GM18873 (cell line): ENCODE measurements at regions not wholly inside any gene's neighbourhood (a gene's known extent, or its start where the extent isn't known, plus 50 kb on each side); places are given as distances from the start of the nearest gene placed in this dataset.

ENCODE experiments used
- ATAC-seq: cut with Tn5 transposase; IDR thresholded peaks from one replicate; pipeline ENCODE4 v1.9.1; 2021; ENCODE audit warnings: mild to moderate bottlenecking, moderate library complexity, moderate number of reproducible peaks; ENCODE audit not compliant: unreplicated experiment, low FRiP score

DNA sequence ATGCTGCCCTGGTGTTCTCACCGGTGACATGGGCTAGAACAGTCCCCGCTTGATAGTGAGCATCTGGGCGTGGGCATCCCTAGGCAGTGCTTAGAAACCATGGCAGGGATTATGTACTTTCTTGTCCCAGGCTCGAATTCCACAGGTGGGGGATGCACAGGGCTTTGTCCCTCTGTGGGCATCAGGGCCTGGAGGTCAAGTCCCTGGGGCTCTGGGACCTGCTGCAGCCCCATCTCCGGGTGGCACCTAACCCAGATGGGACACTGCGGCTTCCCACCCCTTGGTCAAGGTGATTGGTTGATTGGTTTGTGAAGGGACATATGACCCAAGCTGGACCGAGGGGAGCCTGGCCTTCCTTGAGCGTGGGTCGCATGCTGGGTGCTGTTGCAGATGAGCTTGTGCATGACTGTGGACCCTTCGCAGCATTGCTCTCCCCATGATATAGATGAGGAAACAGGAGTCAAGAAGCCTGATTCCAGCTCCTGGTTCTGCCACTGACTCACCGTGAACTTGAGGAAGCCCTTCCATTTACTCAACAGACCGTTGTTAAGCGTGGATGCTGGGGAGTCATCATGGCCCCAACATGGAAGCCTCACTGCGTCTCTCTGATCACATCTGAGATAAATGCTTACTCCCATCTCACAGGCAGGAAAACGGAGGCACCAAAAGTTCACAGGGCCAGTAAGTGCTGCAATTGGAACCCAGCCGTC, 64.0 kb upstream of the RUNX3 start:
- ATAC-seq = no peak

DNA sequence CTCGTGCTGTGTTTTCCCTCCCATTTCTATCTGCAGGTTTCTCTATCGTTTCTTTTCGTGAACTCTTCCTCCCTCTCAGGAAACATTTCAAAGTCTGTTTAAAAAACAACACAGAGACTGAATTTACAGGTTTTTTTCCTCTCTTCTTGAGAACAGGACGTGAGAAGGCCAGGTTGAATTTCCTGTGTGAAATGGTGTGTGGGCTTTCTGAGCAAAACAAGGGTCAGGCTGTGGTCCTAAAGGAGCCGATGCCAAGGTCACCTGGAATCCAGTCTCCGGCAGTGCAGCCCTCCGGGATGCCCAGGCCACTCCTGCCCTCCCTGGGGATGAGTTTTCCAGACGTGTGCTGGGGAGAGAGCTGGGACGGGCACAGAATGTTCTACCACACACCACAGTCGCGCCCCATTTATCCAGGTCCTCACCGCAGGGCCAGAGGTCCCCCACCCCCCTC, 62.7 kb upstream of the RUNX3 start:
- ATAC-seq = no peak

DNA sequence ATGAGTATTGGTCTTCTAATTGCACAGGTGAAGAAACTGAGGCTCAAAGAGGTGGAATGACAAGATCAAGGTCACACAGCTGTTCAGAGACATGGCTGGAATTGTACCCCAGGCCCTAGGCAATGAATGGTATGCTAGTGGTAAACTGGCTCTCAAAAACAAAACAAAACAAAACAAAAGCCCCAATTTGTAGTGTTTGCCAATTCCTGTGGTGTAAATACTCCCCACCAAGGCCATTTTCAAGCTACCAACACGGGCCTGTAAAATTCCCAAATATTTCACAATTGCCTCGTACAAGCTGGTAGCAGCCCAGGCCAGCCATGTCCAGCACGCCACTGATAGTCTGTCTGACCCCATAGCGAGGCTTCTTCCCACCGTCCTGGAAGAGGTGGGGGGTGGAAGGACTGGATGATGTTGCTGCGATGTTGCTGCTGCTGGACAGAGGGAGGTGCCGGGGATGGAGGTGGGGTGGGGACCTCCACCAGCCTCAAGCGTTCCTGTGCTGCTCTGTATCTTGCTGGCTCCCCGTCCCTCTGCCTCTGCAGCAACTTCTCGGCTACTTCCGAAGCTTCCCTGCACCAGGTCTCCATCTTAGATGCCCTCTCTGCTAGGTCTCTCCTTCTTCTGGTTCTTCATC, 62.2 kb upstream of the RUNX3 start:
- ATAC-seq = no peak

DNA sequence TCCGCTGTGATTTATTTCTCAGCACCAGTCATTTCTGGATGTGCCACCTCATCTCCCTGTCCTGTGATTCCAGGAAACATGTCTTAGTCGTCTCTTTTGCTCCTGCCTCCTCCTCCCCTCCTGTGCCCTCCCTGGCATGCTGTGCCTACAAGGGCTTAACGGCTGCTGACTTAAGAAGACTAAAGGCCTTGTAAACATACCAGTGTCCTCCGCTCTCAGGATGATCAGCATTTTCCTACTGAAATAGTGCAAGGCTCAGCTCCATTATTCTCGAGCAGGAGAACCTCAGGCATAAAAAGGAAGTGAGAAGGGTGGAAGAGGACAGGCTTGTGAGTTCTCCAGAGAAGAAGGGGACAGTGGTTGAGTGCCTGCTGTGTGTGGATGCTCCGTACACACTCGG, 61.6 kb upstream of the RUNX3 start:
- ATAC-seq = no peak

DNA sequence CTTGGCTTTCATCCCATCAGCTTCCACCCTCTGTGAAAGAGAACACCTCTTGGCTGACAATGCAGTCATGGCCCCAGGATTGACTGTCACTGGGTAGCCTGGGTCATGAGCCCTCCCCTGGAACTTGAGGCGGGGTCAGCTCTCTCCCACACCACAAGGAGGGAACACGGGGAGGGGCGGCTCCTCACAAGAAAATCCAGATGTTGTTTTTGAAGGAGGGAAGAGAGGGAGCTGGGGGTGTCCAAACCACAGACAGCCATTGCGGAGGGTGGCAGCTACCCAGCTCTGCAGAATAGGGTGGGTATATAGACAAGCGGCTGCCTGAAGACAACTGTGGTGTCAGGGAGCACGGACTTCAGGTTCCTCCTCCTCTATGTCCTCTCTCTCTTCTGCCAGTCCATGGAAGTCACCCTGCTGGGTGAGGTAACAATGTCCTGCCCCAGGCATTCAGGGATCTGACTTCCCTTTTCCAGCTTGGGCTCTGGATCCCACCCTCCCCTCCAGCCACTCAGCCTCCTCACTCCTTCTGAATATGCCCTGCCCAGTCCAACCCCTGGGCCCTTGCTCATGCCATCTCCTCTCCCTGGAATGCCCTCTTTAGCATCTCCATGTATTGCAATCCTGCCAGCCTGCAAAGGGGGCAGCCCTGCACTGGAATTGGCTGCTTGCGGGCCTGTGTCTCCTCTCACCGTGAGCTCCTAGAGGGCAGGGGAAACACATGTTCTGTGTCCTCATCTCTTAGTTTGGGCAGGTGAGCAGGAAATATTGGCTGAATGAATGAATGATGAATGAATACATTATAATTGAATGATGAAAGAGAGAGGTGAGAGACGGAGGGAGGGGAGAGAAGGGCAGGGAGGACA, 60.9 kb upstream of the RUNX3 start:
- ATAC-seq = no peak

DNA sequence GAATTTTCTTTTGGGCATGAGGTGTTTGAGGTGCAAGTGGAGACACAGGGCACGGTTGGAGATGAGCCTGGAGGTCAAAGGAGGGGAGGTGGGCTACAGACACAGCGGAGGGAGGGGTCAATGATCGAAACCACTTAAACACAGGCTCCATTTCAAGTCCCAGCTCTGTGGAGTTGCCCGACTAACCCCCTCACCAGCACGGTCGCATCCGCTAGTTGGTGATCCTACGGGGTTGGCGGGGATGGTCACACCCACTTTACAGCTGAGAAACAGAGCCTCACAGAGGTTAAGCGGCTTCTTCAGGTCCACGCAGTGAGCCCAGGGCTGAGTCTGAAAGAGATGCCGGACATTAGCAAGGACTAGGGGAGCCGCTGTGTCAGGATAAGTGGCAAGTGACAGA, 60.1 kb upstream of the RUNX3 start:
- ATAC-seq = no peak

DNA sequence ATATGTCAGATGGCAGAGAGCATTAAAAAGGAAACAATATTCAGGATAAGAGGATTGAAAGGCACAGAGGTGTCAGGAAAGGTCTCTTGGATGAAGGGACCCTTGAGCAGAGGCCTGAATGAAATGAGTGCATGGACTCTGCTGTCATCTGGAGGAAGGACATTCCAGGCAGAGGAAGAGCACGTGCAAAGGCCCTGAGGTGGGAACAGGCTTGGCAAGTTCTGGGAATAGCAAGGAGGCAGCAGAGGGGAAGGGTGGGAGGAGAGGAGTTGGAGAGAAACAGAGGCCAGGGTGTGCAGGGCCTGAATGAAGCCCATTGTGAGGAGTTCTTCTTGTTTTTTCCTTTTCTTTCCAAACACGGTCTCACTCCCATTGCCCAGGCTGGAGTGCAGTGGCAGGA, 59.0 kb upstream of the RUNX3 start:
- ATAC-seq = no peak

DNA sequence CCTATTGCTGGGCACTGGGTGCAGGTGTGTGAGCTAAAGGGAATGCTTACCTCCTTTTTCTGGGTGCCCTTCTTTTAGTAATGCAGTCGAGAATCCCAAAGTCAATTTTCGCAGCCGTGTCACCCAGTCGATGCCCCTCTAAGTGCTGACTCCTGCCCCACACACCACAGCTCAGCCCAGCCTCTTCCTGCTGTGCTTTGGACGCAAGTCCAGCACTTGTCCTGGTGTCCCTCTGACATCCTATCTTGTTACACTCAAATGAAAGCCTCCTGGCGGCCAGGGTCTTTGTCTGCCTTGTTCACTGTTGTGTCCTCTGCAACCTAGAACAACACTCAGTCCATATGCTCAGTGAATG, 58.5 kb upstream of the RUNX3 start:
- no peak for ATAC-seq

DNA sequence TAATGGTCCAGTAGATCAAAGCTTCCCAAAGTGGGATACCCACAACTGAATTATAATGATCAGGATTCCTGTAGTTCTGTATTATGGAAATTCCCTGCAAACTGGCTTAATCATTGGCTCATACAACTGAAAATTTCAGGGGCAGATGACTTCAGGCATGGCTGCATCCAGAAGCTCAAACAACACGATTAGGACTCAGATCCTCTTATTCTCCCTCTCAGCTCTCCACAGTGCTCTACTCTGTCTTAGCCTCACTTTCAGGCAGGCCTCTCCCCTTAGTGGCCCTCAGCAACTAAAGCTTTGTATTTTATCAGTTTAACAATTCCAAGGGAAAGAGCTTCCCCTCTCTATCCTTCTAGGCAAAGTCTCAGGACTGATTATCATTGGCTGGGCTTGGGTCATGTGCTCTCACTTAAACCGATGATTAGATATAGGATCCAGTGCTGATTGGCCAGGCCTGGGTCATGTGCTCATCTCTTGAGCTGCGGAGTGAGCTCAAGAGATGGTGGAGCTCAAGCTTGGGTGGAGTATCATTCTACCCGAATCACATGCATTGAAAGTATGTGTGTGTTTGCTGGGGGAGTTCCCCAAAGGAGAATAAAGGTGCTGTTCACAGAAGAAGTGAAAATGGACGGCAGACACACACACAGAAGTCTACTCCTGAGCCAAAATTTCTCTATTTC, 57.9 kb upstream of the RUNX3 start:
- no peak for ATAC-seq

DNA sequence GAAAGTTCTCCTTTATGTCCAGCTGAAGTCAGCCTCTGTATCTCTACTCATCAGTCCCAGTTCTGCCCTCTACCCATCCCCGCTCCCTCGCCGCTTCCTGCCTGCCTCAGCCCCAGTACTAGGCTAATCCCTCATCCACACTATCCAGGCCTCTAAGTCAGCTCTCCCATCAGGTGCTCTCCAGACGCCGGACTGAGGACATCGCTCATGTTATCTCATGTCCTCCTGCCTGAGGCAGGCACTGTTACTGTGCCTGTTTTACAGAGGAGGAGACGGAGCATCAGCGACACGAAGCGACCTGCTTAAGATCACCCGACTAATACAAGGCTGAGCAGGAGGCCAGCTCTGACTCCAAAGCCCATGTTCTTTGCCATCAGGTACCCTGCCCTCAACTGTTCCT, 57.3 kb upstream of the RUNX3 start:
- no peak for ATAC-seq

DNA sequence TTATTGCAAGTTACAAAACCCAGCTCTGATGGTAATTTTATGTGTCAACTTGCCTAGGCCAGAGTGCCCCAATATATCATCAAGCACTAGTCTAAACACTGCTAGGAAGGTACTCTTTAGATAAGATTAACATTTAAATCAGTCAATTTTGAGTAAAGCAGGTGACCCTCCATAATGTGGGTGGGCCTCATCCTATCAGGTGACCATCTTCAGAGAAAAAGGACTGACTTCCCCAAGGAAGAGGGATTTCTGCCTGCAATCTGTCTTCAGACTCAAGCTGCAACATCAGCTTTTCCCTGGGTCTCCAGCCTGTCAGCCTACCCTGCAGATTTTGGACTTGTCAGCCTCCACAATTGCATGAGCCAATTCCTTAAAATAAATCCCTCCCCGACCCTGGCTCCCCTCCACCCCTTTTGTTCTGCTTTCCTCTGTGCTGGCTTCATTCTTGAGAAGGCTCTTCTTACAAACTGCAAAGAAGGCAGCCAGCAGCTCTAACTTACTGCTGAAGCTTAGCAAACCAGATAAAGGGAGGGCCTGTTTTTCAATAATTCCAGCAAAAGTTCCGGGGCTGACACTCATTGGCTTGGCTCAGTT, 56.4 kb upstream of the RUNX3 start:
- no peak for ATAC-seq

DNA sequence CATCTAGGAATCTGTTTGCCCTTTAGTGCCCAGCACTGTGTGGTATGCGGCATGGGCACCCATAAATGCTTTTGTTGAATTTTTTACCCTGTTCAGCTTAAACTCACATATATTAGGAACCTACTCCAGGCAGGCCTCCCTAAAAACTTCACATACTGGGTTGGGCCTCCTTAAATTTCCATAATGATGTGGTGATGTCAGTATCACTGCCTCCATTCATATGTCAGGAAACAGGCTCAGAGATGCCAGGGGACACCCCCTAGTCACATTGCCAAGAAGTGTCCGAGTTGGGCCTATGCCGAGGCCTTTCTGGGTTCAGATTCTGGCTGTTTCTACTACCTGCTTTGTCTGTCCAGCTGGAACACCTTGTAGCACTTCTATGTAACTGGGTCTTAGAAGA, 55.7 kb upstream of the RUNX3 start:
- ATAC-seq = no peak

DNA sequence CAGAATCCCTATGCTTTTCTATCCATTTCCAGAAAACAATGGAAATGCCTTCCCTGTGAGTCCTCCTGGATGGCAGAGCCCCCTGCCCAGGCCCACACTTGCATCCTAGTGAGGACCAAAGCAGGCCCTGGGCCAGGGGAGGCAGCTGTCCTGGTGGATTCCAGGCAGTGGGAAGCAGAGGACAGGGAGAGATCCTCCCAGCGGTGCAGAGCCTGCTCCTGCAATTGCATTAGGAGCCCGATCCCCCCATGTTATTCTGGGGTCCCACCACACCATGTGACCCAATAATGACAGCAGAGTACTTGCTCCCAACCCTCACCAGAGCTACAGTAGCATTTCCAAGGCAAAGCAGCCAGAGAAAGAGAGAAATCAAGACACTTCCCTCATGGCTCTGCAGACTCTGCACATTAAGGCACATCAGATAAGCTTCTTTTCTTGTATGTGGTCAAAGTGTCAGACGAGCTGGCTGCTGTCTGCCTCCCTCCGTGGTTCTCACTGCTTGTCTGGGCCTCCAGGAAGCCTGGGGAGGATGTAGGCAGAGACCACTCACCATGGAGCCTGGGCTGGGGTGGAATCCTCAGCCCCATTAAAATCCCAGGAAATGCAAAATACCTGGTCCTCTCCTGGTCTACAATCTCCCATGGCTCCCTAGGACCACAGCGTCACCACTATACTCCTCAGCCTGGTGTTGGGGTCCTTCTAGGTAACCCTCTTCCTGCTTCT, 54.9 kb upstream of the RUNX3 start:
- no peak for ATAC-seq

DNA sequence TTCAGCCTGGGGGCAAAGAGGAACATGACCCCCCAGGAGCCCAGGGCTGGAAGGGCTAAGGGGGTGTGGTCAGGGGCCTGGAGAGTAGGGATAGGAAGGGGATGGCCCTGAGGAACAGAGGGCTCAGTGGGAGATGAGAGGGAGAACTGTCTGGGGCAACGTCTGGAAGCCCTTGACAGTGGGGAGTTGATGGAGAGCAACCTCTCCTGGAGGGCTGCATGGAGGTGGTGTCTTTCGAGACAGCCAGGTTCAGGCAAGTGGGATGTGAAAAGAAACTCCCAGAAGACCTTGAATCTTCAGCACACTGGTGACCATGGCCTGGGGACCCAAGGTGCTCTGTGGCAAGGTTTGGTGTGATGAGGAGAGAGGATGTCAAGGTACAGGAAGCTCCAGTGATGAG, 54.2 kb upstream of the RUNX3 start:
- ATAC-seq = no peak

DNA sequence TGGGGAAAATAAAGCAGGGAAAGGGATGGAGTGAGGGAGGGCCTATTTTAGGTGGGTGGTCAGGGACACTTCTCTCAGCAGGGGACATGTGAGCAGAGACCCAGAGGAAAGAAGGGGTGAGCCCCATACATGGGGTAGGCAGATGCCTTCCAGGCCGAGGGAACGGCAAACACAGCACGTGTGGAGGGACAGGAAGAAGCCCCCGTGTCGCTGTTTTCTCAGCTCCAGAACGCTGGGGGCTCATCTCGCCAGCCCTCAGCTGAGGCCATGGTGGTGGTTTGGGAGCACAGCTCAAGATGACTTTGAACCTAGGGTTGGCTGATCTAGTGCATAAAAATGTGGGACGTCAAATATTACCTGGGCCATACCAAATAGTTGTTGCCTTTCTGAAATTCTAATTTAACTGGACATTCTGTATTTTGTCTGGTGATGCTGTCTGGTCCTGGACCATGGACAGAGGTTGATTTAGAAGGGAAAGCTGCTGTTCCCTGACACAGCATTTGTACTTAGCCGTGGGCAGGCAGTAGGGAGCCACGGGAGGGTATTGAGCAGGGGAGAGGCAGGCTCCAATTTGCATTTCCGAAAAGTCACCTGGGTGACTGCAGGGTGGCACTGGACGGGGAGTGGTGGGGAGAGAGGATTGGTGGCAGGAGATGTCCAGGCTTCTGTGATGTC, 53.1 kb upstream of the RUNX3 start:
- no peak for ATAC-seq

DNA sequence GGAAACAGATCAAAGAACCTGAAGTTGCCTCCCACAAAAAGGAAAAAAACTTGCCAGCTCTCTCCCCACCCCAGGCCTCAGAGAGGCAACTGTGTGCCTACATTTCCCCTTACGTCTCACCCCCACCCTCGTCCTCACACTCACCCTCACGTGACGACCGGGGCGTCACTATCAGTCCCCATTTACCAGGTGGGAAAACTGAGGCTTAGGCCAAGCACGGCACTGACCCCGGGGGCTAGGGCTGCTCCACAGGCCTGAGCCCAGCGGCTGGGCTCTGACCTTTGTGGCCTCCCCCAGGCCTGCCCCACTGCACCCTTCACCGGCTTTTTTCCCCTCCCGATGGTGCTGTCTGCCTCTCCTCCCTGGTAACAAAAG, 51.5 kb upstream of the RUNX3 start:
- ATAC-seq = no peak

DNA sequence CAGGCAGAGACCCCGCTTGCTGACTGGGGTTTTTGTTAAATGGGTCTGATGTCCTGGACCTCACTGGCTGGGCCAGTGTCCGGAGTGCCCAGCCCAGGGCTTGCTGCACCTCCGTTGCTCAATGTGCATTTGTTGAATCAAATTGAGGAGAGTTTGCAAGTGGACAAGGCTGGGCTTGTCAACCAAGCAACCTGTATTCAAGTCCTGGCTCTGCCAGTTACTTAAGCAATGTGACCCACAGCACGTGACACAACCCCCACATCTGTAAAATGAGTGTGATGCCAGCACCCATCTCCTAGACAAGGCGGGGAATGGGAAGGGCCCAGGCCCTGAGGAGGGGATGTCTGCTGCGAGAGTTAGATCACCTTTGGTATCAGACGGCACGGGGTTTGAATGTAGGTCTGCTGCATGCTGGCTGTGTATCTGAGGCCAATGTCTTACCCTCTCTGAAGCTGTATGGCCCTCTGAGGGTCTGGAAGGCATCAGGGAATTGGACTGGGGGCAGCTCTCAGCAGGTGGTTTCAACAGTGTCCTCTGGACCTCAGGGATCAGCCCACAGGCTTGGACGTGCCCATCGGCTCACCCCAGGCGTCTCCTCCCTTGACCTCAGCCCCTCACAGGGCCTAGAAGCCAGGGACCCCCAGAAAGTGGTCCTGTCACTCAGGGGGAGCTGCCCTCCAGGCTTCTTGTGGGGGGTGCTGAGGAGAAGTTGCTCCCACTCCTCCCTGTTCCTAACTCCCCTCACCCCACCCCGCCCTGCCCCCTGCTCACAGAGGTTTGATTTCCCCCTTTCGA, 51.0 kb upstream of the RUNX3 start:
- ATAC-seq = no peak
